Spleen (tissue), 7 donors: ENCODE measurements at regions not wholly inside any gene's neighbourhood (a gene's known extent, or its start where the extent isn't known, plus 50 kb on each side); places are given as distances from the start of the nearest gene placed in this dataset.

Source experiments
- POLR2A ChIP-seq, 3 donors: fragments of 450-650 bp; IDR thresholded peaks; one replicate each; pipeline ENCODE4 v1.5.1; 2017; ENCODE audit warnings: antibody characterized with exemption in 3 of 3, mild to moderate bottlenecking in 1 of 3
- POLR2AphosphoS5 ChIP-seq, 3 donors: sonication (generic); formaldehyde crosslinking; IDR thresholded peaks; one replicate each; pipeline ENCODE4 v1.5.1; 2017; ENCODE audit warnings: antibody characterized with exemption in 3 of 3
- TF ChIP-seq, protein P1 (sequence below), 11 experiments: fragments of 200-600 bp in 7 of 11; fragments of 450-650 bp in 4 of 11; sonication (generic) in 4 of 11; IDR thresholded peaks in 8 of 11; conservative IDR thresholded peaks in 3 of 11; 1 replicate in 7 of 11; 2 replicates in 4 of 11; pipeline versions ENCODE4 v1.4.0 to v1.8.0; 2016 to 2021; ENCODE audit warnings: antibody characterized with exemption in 11 of 11, inconsistent platforms in 4 of 11, mild to moderate bottlenecking in 1 of 11
- donor health status: DM: no; HTN: no; CAD: no; lungs with moderate emphysema.
- donor health status: DM: no; HTN: no; CAD: no.
- donor health status: DM: no; HTN: no; CAD: no.

DNA sequence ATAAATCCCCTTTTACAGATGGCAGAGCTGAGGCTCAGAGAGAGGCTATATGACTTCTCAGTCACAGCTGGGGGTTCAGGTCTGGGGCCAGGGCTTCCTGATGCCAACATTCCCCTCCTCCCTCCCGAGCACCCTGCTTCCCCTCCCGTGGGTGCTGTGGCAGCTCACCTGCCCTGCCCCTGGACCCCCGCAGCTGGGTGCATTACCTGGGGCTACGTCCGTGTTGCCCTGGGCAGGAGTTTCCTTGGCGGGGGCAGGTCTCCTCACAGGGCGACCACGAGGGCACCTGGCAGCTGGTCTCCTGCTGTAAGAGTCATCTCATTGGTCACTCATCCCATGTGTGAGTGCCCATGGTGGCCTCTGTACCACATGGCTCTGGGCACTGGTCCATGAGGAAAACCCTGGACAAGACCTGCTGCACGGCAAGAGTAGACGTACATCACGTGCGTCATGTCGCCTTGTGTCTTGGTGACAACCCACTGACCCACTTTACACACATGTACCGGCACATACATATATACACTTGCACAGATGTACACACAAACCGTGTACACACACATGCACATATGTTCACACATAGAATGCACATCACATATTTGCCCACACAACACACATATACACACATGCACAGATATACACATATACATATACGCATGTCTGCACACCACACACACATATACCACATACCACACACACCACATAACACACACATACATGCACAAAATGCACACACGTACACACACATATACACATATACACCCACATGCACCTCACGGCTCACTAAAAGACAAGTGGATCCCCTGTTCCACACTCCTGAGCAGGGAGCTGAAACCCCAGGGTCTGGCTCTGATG, 134.0 kb downstream of the FOXL1 start:
- TF ChIP-seq, protein P1, sequence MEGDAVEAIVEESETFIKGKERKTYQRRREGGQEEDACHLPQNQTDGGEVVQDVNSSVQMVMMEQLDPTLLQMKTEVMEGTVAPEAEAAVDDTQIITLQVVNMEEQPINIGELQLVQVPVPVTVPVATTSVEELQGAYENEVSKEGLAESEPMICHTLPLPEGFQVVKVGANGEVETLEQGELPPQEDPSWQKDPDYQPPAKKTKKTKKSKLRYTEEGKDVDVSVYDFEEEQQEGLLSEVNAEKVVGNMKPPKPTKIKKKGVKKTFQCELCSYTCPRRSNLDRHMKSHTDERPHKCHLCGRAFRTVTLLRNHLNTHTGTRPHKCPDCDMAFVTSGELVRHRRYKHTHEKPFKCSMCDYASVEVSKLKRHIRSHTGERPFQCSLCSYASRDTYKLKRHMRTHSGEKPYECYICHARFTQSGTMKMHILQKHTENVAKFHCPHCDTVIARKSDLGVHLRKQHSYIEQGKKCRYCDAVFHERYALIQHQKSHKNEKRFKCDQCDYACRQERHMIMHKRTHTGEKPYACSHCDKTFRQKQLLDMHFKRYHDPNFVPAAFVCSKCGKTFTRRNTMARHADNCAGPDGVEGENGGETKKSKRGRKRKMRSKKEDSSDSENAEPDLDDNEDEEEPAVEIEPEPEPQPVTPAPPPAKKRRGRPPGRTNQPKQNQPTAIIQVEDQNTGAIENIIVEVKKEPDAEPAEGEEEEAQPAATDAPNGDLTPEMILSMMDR (IDR thresholded peaks at IDR 0.05 in 8 of 11, conservative IDR thresholded peaks at IDR 0.05 in 3 of 11), result no peak
- TF ChIP-seq POLR2AphosphoS5 (IDR thresholded peaks at IDR 0.05) (no peak), POLR2A (IDR thresholded peaks at IDR 0.05) (no peak)
